H7 (cell line): ENCODE measurements at regions not wholly inside any gene's neighbourhood (a gene's known extent, or its start where the extent isn't known, plus 50 kb on each side); places are given as distances from the start of the nearest gene placed in this dataset.
"Not testable (repeated sequence)": the region's sequence is repeated elsewhere in the genome, so short reads cannot be mapped to it uniquely, and the experiment has no call there.

Experiments used
- DNase-seq: peaks from one replicate; pipeline ENCODE4 v3.0.0; 2012
- H3K27me3 ChIP-seq: 2 replicates; pipeline ENCODE4 v1.6.0; 2011; ENCODE audit warnings: mild to moderate bottlenecking, low read length; ENCODE audit not compliant: control insufficient read depth, insufficient read depth
- H3K36me3 ChIP-seq: replicated peaks from 2 replicates; pipeline ENCODE4 v1.5.1; 2011; ENCODE audit warnings: low read length; ENCODE audit not compliant: control insufficient read depth, insufficient read depth
- H3K4me3 ChIP-seq: 2 replicates; pipeline ENCODE4 v1.5.1; 2011; ENCODE audit warnings: low read depth, mild to moderate bottlenecking, control low read depth, low read length, moderate library complexity; ENCODE audit not compliant: insufficient read depth

- Histone ChIP-seq H3K27me3 (no peaks in the 10 kb centered on the region), H3K4me3 (no peak overlapping the region), H3K36me3 (no peaks in the 10 kb centered on the region)
- no peak for DNase-seq
Observed at GRCh38 chr12:63508543-63508942, 159.8 kb downstream of the DPY19L2 start.

DNA sequence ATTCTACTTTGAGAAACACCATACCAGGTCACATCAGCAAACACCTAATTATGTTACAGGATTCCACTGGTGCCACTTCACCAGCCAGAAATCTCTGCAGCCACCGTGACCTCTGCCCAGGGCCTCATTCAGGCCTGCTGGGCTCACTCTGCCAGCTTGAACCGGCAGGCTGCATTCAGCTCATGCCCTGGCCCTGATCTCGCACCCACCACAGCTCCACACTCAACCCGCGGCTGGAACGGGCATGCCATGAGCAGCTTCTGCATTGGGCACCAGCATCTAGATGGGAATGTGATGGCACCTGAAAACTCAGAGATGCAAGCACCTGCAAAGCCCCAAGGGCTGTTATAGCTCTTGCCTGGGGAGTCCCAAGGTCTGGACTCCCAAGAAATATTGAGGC lies 168.7 kb downstream of the DPY19L2 start:
- H3K27me3 ChIP-seq, result no peaks in the 10 kb centered on the region
- H3K4me3 ChIP-seq, result no peak overlapping the region
- no peak for DNase-seq
- no peaks in the 10 kb centered on the region for H3K36me3 ChIP-seq

DNA sequence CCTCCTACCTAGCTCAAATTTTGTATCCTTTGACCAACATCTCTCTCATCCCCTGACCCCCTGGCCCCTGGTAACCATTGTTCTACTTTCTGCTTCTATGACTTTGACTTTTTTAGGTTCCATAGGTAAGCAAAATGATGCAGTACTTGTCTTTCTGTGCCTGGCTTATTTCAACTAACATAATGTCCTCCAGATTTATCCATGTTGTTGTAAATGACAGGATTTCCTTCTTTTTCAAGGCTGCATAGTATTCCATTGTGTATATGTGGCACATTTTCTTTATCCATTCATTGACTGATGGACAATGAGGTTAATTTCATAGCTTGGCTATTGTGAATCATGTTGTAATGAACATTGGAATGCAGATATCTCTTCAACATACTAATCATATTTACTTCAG lies 170.1 kb downstream of the DPY19L2 start:
- H3K4me3 ChIP-seq, result no peak overlapping the region
- no peaks in the 10 kb centered on the region for H3K27me3 ChIP-seq
- H3K36me3 ChIP-seq, result no peaks in the 10 kb centered on the region
- no peak for DNase-seq

- no peak for DNase-seq
- Histone ChIP-seq H3K27me3 (no peaks in the 10 kb centered on the region), H3K36me3 (no peaks in the 10 kb centered on the region), H3K4me3 (no peak overlapping the region)
Observed at GRCh38 chr12:63496654-63497053, 171.6 kb downstream of the DPY19L2 start.

- Histone ChIP-seq H3K4me3 (no peak overlapping the region), H3K27me3 (no peaks in the 10 kb centered on the region), H3K36me3 (no peaks in the 10 kb centered on the region)
- DNase-seq, result no peak
Observed at GRCh38 chr12:63495974-63496373, 172.3 kb downstream of the DPY19L2 start.

GRCh38 chr12:63493357-63493756 lies 174.9 kb downstream of the DPY19L2 start:
- H3K36me3 ChIP-seq, H3K27me3 ChIP-seq, DNase-seq, H3K4me3 ChIP-seq: not testable (repeated sequence)

DNA sequence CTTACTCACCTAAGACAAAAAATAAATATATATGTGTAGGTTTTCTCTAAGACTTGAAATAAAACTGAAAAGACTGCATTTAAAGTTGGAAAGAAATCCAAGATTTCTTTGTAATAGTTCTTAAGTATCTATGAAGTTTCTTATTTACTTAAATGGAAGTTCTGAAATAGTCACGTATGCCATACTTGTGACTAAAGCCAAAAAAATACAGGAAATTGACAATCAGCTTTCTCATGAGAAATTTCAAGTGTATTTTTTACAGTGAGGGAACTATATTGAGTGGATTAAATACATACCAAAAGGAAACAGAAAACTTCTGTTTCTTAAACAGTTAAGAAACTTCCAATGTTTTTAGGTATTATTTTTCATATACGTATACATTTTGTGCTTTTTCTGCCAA lies 188.1 kb downstream of the DPY19L2 start:
- Histone ChIP-seq H3K36me3 (no peaks in the 10 kb centered on the region), H3K4me3 (no peak overlapping the region), H3K27me3 (no peaks in the 10 kb centered on the region)
- no peak for DNase-seq

GRCh38 chr12:63470161-63470560 lies 198.1 kb downstream of the DPY19L2 start:
- Histone ChIP-seq H3K27me3 (no peaks in the 10 kb centered on the region), H3K4me3 (no peak overlapping the region), H3K36me3 (no peaks in the 10 kb centered on the region)
- no peak for DNase-seq

DNA sequence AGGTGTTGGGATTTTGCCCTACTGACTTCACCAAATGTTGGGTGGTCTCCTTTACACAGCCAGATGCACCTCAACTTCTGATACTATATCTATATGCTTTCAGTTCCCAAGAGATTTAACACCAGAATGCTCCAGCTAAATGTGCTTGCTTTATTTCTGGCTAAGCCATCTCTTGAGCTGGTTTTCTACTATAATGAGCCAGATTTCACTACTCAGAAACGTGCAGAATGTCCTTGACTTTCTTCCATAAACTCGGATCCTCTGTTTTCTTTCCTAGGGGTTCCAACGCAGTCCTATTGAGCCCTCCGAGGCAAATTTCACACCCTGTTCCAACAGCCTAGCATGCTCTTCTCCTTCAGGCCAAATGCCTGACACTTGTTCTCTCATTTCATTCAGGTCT lies 200.3 kb downstream of the DPY19L2 start:
- H3K36me3 ChIP-seq, result no peaks in the 10 kb centered on the region
- H3K27me3 ChIP-seq, result no peaks in the 10 kb centered on the region
- no peak overlapping the region for H3K4me3 ChIP-seq
- DNase-seq, result no peak

DNA sequence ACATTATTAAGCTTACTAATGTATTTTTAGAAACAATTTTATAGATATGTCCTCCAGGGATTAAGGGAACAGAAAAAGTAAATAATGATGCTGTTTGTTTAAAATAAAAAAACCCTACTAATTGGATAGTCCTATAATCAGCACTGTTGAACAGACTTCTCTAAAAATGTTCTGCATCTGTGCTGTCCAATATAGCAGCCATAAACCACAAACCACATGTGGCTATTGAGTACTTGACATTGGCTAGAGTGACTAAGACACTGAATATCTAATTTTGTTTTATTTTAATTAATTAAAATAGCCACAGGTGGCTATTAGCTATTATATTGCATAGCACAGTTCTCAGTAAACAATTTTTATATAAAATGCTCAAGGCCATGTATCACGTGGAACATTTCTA lies 210.4 kb downstream of the DPY19L2 start:
- no peak for DNase-seq
- Histone ChIP-seq H3K36me3 (no peaks in the 10 kb centered on the region), H3K27me3 (no peaks in the 10 kb centered on the region), H3K4me3 (no peak overlapping the region)

GRCh38 chr12:63457428-63457827 lies 210.9 kb downstream of the DPY19L2 start:
- Histone ChIP-seq H3K4me3 (no peak overlapping the region), H3K36me3 (no peaks in the 10 kb centered on the region), H3K27me3 (no peaks in the 10 kb centered on the region)
- no peak for DNase-seq

DNA sequence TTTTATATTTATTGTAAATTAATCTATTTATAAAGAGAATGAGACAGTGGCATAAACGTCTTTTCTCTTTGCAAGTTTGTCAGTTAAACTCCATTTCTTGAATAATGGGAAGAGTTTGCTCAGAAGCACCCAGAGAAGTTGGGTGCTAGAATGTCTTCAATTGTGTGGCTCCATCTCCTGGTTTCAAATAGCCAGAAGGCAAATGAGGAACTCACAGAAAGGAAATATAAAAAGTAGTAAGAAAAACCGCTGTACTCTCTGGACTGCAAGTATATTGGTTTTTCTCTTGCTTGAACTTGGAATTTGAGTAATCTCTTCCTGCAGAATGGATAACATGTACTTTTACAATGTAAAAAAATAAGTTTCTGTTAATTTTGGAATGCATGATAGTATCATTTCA lies 217.5 kb downstream of the DPY19L2 start:
- Histone ChIP-seq H3K4me3 (no peak overlapping the region), H3K27me3 (no peaks in the 10 kb centered on the region), H3K36me3 (no peaks in the 10 kb centered on the region)
- no peak for DNase-seq

GRCh38 chr12:63450334-63450733 lies 218.0 kb downstream of the DPY19L2 start:
- no peak for DNase-seq
- H3K27me3 ChIP-seq, result no peaks in the 10 kb centered on the region

DNA sequence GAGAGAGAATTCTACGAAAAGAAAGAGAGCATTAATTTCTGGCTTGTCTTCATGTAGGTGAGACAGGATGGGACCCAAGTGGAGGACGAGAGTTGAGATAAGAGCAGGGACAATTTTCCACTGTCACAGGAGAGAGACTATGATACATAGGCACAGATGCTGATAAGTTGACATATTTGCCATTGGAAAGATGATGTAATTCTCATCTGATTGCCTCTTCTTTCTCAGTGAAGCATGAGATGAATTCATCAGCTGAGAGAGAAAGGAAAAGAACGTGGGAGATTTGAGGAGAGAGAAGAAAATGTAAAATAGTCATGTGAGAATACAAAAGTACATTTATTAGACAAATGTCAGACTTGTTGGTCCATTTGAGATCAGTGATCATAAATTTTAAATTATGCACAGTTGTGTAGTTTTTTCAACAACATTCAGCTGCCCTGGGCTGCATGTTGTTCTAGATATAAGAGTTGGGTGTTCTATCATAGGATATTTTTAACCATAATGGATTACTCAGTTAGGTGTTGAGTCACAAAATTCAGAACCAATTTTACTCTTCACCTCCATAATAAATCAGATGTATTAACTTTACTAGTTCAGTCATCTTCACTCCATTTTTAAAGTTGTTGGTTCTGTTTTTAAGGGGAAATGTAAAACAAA lies 222.9 kb downstream of the DPY19L2 start:
- no peak overlapping the region for H3K4me3 ChIP-seq
- H3K27me3 ChIP-seq, result no peaks in the 10 kb centered on the region
- no peak for DNase-seq
- H3K36me3 ChIP-seq, result no peaks in the 10 kb centered on the region

More at GRCh38 chr12:63450334-63450733, 218.0 kb downstream of the DPY19L2 start:
- H3K4me3 ChIP-seq, result no peak overlapping the region
- no peaks in the 10 kb centered on the region for H3K36me3 ChIP-seq

DNA sequence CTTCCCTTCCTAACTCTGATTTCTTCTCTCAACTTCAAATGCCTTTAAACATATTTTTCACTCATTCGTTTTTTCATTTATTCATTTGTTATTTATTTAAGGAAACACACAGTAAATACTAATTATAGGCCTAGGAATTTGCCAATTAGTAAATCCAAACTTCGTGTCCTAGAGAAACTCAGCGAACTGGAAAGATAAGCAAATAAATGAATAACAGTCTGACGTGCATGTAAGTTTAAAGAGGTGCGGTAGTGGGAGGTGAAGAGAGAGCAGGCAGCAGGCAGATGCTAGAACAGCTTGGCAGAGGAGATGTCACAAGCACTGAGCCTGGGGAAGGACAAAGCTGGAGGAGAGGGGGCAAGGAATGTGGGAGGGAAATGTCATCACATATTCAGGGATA lies 228.2 kb downstream of the DPY19L2 start:
- H3K4me3 ChIP-seq, result no peak overlapping the region
- no peaks in the 10 kb centered on the region for H3K36me3 ChIP-seq
- no peaks in the 10 kb centered on the region for H3K27me3 ChIP-seq
- DNase-seq, result no peak

GRCh38 chr12:63434384-63434783 lies 233.9 kb downstream of the DPY19L2 start:
- not testable (repeated sequence) for DNase-seq

More at GRCh38 chr12:63434384-63434783, 233.9 kb downstream of the DPY19L2 start:
- H3K4me3 ChIP-seq, H3K36me3 ChIP-seq, H3K27me3 ChIP-seq: not testable (repeated sequence)
